ENCODE measurements at regions not wholly inside any gene's neighbourhood (a gene's known extent, or its start where the extent isn't known, plus 50 kb on each side); places are given as distances from the start of the nearest gene placed in this dataset.
"Not testable (repeated sequence)": the region's sequence is repeated elsewhere in the genome, so short reads cannot be mapped to it uniquely, and the experiment has no call there.

- TF ChIP-seq CTCF (IDR thresholded peaks at IDR 0.05): no peak
- Histone ChIP-seq H3K27ac (no peak overlapping the region), H3K4me1 (no peaks in the 10 kb centered on the region), H3K9me3 (no peaks in the 10 kb centered on the region), H3K27me3 (no peaks in the 10 kb centered on the region), H3K4me3 (no peak overlapping the region), H3K36me3 (no peaks in the 10 kb centered on the region)
- FAIRE-seq (no peak), ATAC-seq (no peak), DNase-seq (no peak)
- WGBS, 2 donors: 77 to 90% methylated on average over 2 of the region's 2 CpGs
- intact Hi-C loops (cut with DNase I): no loop called here
These were observed 484.6 kb upstream of the TLE4 start for GRCh38 chr9:79087133-79087532.

- intact Hi-C loops (cut with DNase I): no loop called here
- DNase-seq: no peak
- no peaks in the 10 kb centered on the region for H3K4me1 ChIP-seq
- no peaks in the 10 kb centered on the region for H3K27me3 ChIP-seq
- FAIRE-seq: no peak
- H3K9me3 ChIP-seq: peaks cover 0 to 3% (median 0%) of the 10 kb centered on the region in 4 donors
- no peaks in the 10 kb centered on the region for H3K36me3 ChIP-seq
- no peak for TF ChIP-seq CTCF (IDR thresholded peaks at IDR 0.05)
- H3K27ac ChIP-seq: no peak overlapping the region
- no peak for ATAC-seq
- H3K4me3 ChIP-seq: no peak overlapping the region
These were observed 482.7 kb upstream of the TLE4 start for GRCh38 chr9:79089054-79089560.

GRCh38 chr9:79089851-79090250, 481.9 kb upstream of the TLE4 start:
- DNase-seq; ATAC-seq; H3K27me3 ChIP-seq; FAIRE-seq; H3K36me3 ChIP-seq; H3K27ac ChIP-seq; intact Hi-C loops (cut with DNase I); H3K9me3 ChIP-seq; H3K4me3 ChIP-seq; H3K4me1 ChIP-seq: not testable (repeated sequence)
- WGBS, 2 donors: 46 to 52% methylated on average over 2 of the region's 2 CpGs

- H3K4me3 ChIP-seq; H3K9me3 ChIP-seq; intact Hi-C loops (cut with DNase I); FAIRE-seq; H3K36me3 ChIP-seq; H3K4me1 ChIP-seq; H3K27me3 ChIP-seq; H3K27ac ChIP-seq; DNase-seq; ATAC-seq: not testable (repeated sequence)
- WGBS, 2 donors: 83 to 93% methylated on average over 16 to 17 of the region's 17 CpGs
These were observed 468.5 kb upstream of the TLE4 start for GRCh38 chr9:79103257-79103656.

GRCh38 chr9:79104216-79104615, 467.5 kb upstream of the TLE4 start:
- Histone ChIP-seq H3K4me1 (no peaks in the 10 kb centered on the region), H3K27me3 (no peaks in the 10 kb centered on the region), H3K4me3 (no peak overlapping the region), H3K36me3 (no peaks in the 10 kb centered on the region), H3K9me3 (no peaks in the 10 kb centered on the region), H3K27ac (no peak overlapping the region)
- WGBS, 2 donors: 89 to 90% methylated on average over 1 of the region's 1 CpG
- FAIRE-seq (no peak), ATAC-seq (no peak), DNase-seq (no peak)
- intact Hi-C loops (cut with DNase I): no loop called here
- no peak for TF ChIP-seq CTCF (IDR thresholded peaks at IDR 0.05)

GRCh38 chr9:79104951-79105350, 466.8 kb upstream of the TLE4 start:
- Histone ChIP-seq H3K4me1 (no peaks in the 10 kb centered on the region), H3K27me3 (no peaks in the 10 kb centered on the region), H3K36me3 (no peaks in the 10 kb centered on the region), H3K9me3 (no peaks in the 10 kb centered on the region), H3K4me3 (no peak overlapping the region), H3K27ac (no peak overlapping the region)
- DNase-seq: no peak
- TF ChIP-seq CTCF (IDR thresholded peaks at IDR 0.05): no peak
- FAIRE-seq: no peak
- 60 to 70% methylated on average over 2 of the region's 2 CpGs for WGBS, 2 donors
- no peak for ATAC-seq
- intact Hi-C loops (cut with DNase I): no loop called here

Data from pancreas (tissue), 10 donors.